ENCODE measurements at regions not wholly inside any gene's neighbourhood (a gene's known extent, or its start where the extent isn't known, plus 50 kb on each side); places are given as distances from the start of the nearest gene placed in this dataset.

DNA sequence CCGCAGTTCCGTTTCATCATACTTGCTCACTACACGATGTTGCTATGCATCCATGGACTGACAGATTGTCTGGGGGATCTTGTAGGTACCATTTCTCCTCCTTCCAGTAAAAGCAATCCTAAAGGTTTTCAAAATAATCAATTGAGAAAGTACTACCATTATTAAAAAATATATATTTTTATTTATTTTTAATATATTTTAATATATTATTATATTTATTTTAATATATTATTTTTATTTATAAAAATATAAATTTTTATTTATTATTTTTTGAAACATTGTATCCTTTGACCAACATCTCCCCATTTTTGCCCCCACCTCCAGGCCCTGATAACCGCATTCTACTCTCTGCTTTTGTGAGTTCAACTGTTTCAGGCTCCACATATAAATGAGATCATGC is 237.6 kb upstream of the IRX4 start:
- RAD21 ChIA-PET (ENCODE audit: low non-redundant PET in 1 of 2, low total read pairs in 2 of 2, uncharacterized antibody in 2 of 2, unreplicated experiment in 2 of 2), result no interaction called here
- intact Hi-C loops (cut with micrococcal nuclease), result no loop called here
- no TSS peak for BruUV-seq (replicated peaks)
- no peaks in the 10 kb centered on the region for H3K9me3 ChIP-seq (ENCODE audit: control insufficient read depth in 1 of 2, insufficient read depth in 1 of 2, low read depth in 1 of 2, low read length in 2 of 2)
- TF ChIP-seq RAD21 (IDR thresholded peaks at IDR 0.05; ENCODE audit: low read depth), result no peak
- TF ChIP-seq, protein P1, sequence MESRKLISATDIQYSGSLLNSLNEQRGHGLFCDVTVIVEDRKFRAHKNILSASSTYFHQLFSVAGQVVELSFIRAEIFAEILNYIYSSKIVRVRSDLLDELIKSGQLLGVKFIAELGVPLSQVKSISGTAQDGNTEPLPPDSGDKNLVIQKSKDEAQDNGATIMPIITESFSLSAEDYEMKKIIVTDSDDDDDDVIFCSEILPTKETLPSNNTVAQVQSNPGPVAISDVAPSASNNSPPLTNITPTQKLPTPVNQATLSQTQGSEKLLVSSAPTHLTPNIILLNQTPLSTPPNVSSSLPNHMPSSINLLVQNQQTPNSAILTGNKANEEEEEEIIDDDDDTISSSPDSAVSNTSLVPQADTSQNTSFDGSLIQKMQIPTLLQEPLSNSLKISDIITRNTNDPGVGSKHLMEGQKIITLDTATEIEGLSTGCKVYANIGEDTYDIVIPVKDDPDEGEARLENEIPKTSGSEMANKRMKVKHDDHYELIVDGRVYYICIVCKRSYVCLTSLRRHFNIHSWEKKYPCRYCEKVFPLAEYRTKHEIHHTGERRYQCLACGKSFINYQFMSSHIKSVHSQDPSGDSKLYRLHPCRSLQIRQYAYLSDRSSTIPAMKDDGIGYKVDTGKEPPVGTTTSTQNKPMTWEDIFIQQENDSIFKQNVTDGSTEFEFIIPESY (IDR thresholded peaks at IDR 0.05; ENCODE audit: extremely low read depth, insufficient replicate concordance, low read length), result no peak
- TF ChIP-seq, protein P2, sequence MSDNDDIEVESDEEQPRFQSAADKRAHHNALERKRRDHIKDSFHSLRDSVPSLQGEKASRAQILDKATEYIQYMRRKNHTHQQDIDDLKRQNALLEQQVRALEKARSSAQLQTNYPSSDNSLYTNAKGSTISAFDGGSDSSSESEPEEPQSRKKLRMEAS (IDR thresholded peaks at IDR 0.05), result no peak
- no peak for ATAC-seq
- H3K4me2 ChIP-seq (ENCODE audit: low read length), result no peak overlapping the region
- CTCF ChIA-PET, result no interaction called here
- no peaks in the 10 kb centered on the region for H3K4me1 ChIP-seq (ENCODE audit: control insufficient read depth in 1 of 2, insufficient read depth in 2 of 2, low read length in 2 of 2)
- no peaks in the 10 kb centered on the region for H3K79me2 ChIP-seq (ENCODE audit: insufficient read depth, low read length)
- no peak overlapping the region for H3K4me3 ChIP-seq (replicated peaks in 1 of 2; ENCODE audit: low read depth in 1 of 2, low read length in 2 of 2)
- H3K27ac ChIP-seq (ENCODE audit: low read depth, low read length), result no peak overlapping the region
- H3K36me3 ChIP-seq (ENCODE audit: control insufficient read depth in 1 of 2, insufficient read depth in 2 of 2, low read length in 2 of 2), result no peaks in the 10 kb centered on the region
- no peaks in the 10 kb centered on the region for H3K9me2 ChIP-seq (ENCODE audit: insufficient read depth)
- H3K27me3 ChIP-seq (ENCODE audit: insufficient read depth, low read length), result peaks cover 47% of the 10 kb centered on the region
- POLR2A ChIA-PET, result no interaction called here
- H2AFZ ChIP-seq (ENCODE audit: low read depth, low read length, poor library complexity, severe bottlenecking), result no peak overlapping the region
- no peak for DNase-seq (ENCODE audit: low read depth, low spot score)
- H3K9ac ChIP-seq (ENCODE audit: low read length), result no peak overlapping the region
- no peaks in the 10 kb centered on the region for H4K20me1 ChIP-seq (ENCODE audit: insufficient read depth)

DNA sequence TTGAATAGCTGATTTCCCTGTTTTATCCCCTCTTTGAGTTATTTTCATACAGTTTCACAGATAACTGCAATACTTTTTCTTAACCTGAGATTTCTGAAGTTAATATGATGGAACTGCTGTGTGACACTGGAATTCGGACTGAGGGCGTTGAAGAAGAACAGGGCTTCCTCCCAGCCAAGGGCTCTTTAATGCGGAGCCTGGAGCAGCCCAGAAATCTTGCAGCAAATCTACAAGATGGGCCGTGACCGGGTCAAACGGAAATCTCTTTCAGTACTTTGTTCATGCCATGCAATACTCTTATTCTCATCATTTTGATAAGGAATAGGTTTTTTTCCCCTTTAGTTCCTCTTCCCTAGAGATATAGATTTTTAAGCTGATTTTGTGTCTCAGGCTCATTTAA is 236.8 kb upstream of the IRX4 start:
- intact Hi-C loops (cut with micrococcal nuclease), result no loop called here
- Histone ChIP-seq H4K20me1 (ENCODE audit: insufficient read depth) (no peaks in the 10 kb centered on the region), H3K36me3 (ENCODE audit: control insufficient read depth in 1 of 2, insufficient read depth in 2 of 2, low read length in 2 of 2) (no peaks in the 10 kb centered on the region), H3K4me1 (ENCODE audit: control insufficient read depth in 1 of 2, insufficient read depth in 2 of 2, low read length in 2 of 2) (no peaks in the 10 kb centered on the region), H3K9ac (ENCODE audit: low read length) (no peak overlapping the region), H3K9me2 (ENCODE audit: insufficient read depth) (no peaks in the 10 kb centered on the region), H3K79me2 (ENCODE audit: insufficient read depth, low read length) (no peaks in the 10 kb centered on the region), H3K27me3 (ENCODE audit: insufficient read depth, low read length) (peaks cover 44% of the 10 kb centered on the region), H3K4me3 (replicated peaks in 1 of 2; ENCODE audit: low read depth in 1 of 2, low read length in 2 of 2) (no peak overlapping the region), H3K27ac (ENCODE audit: low read depth, low read length) (no peak overlapping the region), H3K9me3 (ENCODE audit: control insufficient read depth in 1 of 2, insufficient read depth in 1 of 2, low read depth in 1 of 2, low read length in 2 of 2) (no peaks in the 10 kb centered on the region), H3K4me2 (ENCODE audit: low read length) (no peak overlapping the region), H2AFZ (ENCODE audit: low read depth, low read length, poor library complexity, severe bottlenecking) (no peak overlapping the region)
- ChIA-PET POLR2A (no interaction called here), CTCF (no interaction called here), RAD21 (ENCODE audit: low non-redundant PET in 1 of 2, low total read pairs in 2 of 2, uncharacterized antibody in 2 of 2, unreplicated experiment in 2 of 2) (no interaction called here)
- DNase-seq (ENCODE audit: low read depth, low spot score), result no peak
- no TSS peak for BruUV-seq (replicated peaks)
- no peak for ATAC-seq
- TF ChIP-seq FOSL1 (IDR thresholded peaks at IDR 0.05; ENCODE audit: low read depth) (no peak), ELF1 (IDR thresholded peaks at IDR 0.05; ENCODE audit: borderline replicate concordance, low read depth) (no peak), SRF (IDR thresholded peaks at IDR 0.05; ENCODE audit: low read depth) (no peak), EZH2phosphoT487 (IDR thresholded peaks at IDR 0.05; ENCODE audit: borderline replicate concordance) (no peak), EZH2 (IDR thresholded peaks at IDR 0.05) (no peak), TCF7L2 (IDR thresholded peaks at IDR 0.05; ENCODE audit: borderline replicate concordance, extremely low read depth, insufficient read depth, insufficient read length) (no peak)
- TF ChIP-seq, protein P3, sequence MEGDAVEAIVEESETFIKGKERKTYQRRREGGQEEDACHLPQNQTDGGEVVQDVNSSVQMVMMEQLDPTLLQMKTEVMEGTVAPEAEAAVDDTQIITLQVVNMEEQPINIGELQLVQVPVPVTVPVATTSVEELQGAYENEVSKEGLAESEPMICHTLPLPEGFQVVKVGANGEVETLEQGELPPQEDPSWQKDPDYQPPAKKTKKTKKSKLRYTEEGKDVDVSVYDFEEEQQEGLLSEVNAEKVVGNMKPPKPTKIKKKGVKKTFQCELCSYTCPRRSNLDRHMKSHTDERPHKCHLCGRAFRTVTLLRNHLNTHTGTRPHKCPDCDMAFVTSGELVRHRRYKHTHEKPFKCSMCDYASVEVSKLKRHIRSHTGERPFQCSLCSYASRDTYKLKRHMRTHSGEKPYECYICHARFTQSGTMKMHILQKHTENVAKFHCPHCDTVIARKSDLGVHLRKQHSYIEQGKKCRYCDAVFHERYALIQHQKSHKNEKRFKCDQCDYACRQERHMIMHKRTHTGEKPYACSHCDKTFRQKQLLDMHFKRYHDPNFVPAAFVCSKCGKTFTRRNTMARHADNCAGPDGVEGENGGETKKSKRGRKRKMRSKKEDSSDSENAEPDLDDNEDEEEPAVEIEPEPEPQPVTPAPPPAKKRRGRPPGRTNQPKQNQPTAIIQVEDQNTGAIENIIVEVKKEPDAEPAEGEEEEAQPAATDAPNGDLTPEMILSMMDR (IDR thresholded peaks at IDR 0.05 in 2 of 3, conservative IDR thresholded peaks at IDR 0.05 in 1 of 3; ENCODE audit: borderline replicate concordance in 1 of 3, insufficient read depth in 1 of 3, low read depth in 2 of 3, low read length in 2 of 3), result no peak
- TF ChIP-seq, protein P1 (IDR thresholded peaks at IDR 0.05; ENCODE audit: extremely low read depth, insufficient replicate concordance, low read length), result no peak

Measured in HCT116 (cell line).